ELR (cell line): ENCODE measurements at regions not wholly inside any gene's neighbourhood (a gene's known extent, or its start where the extent isn't known, plus 50 kb on each side); places are given as distances from the start of the nearest gene placed in this dataset.

Source experiments
- DNase-seq: peaks from one replicate; pipeline ENCODE4 v3.0.0-alpha.2; 2015; ENCODE audit warnings: low read depth

GRCh38 chr10:129078746-129079145 is 388.3 kb upstream of the MGMT start:
- no peak for DNase-seq

- no peak for DNase-seq
Measured at GRCh38 chr10:129079705-129080104, 387.3 kb upstream of the MGMT start.

- DNase-seq, result no peak
Measured at GRCh38 chr10:129085811-129086210, 381.2 kb upstream of the MGMT start.

DNA sequence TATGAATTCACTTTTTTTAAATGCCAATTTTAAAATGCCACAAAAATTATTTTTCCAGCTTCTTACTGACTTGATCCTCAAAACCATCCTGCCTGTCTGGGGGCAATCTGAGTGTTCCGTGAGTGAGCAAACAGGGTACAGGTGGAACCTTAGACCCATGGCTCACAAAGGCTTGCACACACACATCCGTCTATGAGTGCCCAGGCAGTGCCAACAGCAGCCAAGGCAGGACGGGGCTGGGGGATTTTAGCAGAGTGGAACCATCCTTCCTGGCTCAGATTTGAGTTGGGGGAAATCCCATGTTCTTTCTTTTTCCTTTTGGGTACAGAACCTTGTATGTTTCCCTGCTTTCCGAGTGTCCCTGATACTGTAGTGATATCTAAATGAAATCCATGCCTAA is 377.7 kb upstream of the MGMT start:
- no peak for DNase-seq

DNA sequence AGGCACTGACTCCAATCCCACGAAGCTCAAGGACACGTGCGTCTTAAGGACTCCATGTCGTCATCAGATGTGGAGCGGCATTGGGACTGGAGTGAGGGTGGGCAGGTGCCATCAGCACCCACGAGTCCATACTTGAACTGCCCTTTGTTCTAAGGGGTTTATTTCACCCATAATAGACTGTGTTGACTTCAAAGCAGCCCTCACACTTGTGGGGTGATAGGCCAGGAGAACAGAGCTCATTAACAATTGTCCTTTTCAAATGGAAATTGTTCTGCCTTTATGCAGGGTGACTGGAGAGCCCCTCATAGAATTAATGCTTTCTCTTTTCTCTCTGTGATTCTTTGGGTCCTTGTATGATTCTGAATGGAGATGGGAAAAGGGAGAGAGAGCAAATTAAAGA is 376.9 kb upstream of the MGMT start:
- DNase-seq, result no peak

DNA sequence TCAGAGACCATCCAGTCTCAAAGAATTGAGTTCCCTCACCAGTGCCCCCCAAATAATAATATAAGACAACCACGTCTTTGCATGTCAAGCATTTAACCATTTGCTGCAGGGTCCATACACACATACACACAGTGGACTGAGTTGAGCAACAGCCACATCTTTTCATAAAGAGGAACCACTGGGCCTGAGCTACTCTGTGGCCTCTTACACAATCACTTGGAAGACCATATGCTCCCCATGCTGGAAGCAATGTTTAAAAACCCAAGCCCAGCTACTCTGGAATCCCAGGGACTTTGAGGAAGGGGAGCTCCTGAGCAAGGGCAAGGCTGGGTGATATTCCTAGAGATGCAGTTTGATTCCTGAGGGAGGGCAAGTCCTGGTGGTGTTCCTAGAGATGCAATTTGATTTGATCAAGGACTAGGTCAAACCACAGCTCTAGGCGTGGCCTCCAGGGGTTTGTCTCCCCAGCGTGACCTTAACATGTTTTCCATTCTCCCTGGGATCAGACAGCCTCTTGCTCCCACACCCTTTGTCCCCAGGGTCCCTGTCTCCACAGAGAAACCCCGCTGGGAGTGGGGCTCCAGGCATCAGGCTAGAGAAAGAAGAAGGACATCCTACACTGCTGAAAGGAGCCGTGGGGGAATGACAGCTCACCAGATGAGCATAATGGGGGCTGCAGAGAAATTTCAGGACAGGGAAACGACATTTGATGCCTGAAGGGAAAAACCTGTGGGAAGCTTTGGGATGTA is 376.2 kb upstream of the MGMT start:
- no peak for DNase-seq

- no peak for DNase-seq
Measured at GRCh38 chr10:129093641-129094040, 373.4 kb upstream of the MGMT start.

DNA sequence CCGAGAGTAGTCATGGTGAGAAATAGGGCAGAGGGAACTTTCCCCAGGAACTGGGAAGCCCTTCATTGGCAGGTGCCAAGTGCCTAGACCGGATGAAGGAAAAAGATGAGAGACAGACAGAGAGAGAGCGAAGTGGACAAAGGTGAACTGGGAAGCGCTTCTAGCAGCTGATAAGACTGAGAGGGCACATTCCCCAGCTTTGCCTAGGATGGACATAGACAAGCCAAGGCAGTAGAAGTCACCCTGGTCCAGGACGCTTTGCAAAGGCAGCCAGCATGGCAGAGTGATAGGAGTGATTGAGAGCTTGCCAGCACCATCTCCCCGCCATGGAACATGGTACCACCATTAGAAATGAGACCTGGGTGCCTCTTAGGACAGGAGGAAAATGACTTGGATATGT is 372.8 kb upstream of the MGMT start:
- no peak for DNase-seq

GRCh38 chr10:129094861-129095260 is 372.2 kb upstream of the MGMT start:
- no peak for DNase-seq

GRCh38 chr10:129095680-129096064 is 371.4 kb upstream of the MGMT start:
- no peak for DNase-seq

GRCh38 chr10:129096065-129096984 is 370.7 kb upstream of the MGMT start:
- DNase-seq, result no peak

GRCh38 chr10:129097776-129098330 is 369.2 kb upstream of the MGMT start:
- no peak for DNase-seq

DNA sequence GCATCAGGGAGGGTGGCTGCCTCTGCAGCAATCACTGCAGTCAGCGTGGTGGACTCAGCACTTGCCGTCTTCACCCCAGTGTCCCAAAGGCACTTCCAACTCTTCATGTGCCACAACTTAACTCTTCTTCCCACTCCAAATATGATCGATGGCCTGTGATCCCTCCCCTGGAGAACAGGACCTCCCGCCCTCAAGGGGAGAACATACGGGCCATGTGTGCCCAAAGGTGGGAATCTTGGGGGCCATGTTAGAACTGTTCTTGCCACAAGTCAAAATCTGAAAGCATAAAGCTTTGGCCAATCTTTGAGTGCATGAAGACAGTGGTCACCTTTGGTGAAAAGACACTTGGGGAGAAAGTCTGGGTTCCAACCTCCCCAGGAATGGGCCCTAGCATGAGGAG is 368.5 kb upstream of the MGMT start:
- DNase-seq, result no peak

DNA sequence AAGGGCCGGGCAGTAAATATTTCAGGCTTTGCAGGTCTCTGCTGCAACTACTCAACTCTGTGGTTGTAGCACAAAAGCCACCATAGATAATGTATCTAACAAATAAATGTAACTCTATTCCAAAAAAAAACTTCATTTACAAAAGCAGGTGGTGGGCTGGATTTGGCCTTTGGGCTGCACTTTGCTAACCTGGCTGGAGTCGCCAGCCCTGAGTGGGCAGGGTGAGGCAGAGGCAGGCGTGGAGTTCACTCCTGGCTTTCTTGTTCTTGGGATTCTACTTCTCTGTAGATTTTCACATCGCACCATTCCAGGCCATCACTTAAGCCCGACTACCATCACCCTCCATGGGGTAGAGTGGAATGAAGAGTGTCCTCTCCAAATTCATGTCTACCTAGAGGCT is 367.6 kb upstream of the MGMT start:
- DNase-seq, result no peak

DNA sequence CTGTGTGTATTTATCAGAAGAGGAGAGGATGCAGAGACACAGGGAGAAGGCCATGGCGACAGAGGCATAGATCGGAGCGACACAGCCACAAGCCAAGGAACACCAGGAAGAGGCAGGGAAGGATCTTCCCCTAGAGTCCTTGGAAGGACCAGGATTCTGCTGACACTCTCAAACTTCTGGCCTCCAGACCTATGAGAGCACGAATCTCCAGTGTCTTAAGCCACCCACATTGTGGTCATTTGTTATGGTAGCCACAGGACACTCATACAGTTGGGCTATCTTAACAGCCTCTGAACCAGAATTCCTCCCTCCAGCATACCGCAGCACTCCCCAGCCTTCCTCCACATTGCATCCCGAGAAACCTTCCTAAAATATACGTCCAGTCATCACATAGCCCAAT is 367.0 kb upstream of the MGMT start:
- DNase-seq, result no peak

DNA sequence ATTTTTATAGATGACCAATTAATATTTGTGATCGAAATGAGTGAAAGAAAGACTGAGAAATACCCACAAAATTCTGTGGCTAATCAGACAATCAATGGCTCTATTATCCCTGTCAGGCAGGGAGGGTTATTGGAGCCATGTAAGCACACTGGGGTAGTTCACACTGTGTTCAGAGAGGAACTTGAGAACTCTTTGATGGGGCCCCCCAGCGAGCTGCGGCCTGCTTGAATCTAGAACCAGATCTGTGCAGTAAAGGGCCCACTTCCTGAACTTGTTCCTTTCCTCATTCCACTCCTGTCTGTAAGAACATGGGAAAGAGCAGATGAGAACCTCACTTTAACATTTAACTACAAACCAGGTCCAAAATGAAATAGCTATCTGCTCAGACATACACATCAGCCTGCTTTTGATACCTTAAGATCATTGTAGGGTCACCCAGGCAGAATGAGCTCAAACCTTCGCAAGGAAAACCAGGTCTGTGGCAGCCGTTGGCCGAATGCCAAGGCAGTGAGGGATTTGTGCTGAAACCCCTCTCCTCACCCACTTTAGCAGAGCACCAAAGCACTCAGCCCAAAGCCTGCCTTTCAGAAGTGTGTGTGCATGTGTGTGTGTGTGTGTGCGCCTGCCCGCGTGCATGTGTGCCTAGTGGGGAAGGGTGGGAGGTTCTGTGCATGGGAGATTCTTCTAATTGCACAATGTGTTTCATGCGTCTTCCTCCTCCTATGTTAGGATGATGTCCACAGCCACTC is 365.6 kb upstream of the MGMT start:
- DNase-seq, result no peak

DNA sequence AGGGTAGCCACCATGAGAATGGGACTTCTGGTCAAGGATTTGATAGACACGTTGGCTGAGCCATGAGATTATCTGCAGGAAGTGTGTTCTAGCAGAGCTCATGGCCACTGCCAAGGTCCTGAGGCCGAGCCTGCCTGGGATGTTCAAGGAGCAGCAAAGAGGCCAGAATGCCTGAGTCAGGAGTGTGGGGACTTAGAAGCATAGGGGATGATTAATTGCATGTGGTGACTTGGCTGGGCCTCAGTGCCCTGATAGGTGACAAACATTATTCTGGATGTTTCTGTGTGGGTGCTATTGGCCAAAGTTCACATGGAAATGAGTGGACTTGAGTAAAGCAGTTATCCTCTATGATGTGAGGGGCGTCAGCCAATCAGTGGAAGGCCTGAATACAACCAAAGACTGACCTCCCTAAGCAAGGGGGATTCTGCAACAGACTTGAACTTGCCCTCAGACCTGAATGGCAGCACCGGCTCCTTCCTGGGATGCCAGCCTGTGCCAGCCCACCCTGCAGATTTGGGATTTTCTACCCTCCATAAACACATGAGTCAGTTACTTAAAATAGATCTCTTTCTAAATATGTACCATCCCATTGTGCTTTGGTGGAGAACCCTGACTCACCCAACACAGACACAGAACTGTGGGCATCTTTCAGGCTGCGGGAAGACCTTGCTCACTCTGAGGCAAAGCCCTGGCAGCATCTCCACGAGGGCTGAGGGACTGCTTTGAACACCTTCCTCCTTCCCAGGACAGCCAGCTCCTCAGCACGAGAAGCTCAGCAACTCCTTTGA is 363.9 kb upstream of the MGMT start:
- no peak for DNase-seq

DNA sequence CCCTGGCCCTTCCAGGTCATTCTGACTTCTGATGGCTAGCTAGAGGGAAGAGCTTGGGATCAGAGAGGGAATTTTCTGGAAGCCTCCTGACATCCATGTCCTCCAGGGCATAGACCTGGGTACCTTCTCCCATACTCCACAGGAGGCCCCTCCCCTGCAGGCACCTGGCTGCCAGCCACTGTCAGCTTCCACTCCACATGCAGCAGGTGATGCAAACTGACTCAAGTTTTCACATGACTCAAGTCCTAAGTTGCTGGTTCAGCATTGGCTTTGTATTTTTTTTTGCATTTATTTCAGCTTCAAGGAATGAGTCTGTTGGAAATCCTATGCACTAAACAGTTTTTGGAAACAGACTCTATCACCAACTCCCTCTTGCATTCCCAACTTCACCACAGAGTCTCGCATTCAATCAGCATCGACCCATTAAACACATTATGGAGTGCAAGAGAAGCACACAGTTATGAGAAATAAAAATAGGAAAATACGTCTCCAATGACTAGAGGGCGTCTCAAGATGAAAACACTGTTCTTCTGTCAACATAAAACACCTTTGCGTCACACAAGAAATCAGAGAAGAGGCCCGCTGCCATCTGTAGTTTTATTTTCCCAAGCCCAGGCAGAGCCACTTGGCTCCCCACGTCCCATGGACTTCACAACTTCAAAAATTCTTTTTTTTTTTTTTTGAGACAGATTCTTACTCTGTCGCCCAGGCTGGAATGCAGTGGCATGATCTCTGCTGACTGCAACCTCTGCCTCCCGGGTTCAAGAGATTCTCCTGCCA is 362.6 kb upstream of the MGMT start:
- no peak for DNase-seq

GRCh38 chr10:129105266-129105665 is 361.8 kb upstream of the MGMT start:
- DNase-seq, result no peak

DNA sequence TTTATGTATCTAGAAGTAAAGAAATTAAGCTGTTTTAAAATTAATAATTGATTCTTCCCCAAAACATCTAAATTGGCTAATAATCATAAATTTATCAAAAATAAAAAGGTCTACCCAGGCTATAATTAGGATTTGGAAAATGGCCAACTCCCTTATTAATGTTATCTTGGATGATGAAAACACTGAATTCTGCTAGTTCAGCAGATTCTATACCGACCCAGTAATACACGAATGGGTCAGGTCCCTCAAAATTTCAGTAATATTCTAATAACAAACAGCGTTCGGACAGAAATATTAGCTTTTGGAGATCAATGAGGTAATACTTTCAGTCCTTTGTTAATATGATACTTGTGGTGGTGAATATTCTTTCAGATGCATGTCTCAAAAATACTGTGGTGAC is 360.7 kb upstream of the MGMT start:
- no peak for DNase-seq

- DNase-seq, result no peak
Measured at GRCh38 chr10:129107525-129107924, 359.5 kb upstream of the MGMT start.
